Uterus (tissue), 2 donors: ENCODE measurements at regions not wholly inside any gene's neighbourhood (a gene's known extent, or its start where the extent isn't known, plus 50 kb on each side); places are given as distances from the start of the nearest gene placed in this dataset.

Experiments
- POLR2A ChIP-seq, 2 donors: fragments of 450-650 bp; IDR thresholded peaks; one replicate each; pipeline ENCODE4 v1.6.1; 2016; ENCODE audit warnings: antibody characterized with exemption in 2 of 2, mild to moderate bottlenecking in 1 of 2, moderate library complexity in 1 of 2
- TF ChIP-seq, protein P1 (sequence below), 4 experiments: fragments of 200-600 bp in 2 of 4; fragments of 450-650 bp in 2 of 4; sonication (generic) in 2 of 4; IDR thresholded peaks; one replicate each; pipeline ENCODE4 v1.5.1; 2016 to 2019; ENCODE audit warnings: antibody characterized with exemption in 4 of 4, mild to moderate bottlenecking in 2 of 4, moderate library complexity in 1 of 4

DNA sequence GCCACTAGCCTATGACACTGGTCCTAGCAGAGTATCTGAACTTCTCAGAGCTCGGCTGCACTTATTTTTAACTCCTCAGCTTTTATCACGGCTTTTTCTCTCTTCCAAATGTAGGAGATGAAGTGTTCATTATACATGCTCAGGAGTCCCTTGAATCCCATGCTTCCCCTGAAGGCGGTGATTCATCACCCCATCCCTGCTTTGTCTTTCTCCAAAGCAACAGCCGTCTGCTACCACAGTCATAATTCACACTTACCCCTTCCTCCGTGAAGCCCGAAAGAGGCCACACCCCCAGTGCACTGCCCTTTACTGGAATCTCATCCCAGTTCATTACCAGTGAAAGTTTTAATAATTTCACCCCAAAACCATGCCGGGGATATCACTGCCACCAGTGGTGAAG, 301.5 kb upstream of the SHH start:
- TF ChIP-seq POLR2A (IDR thresholded peaks at IDR 0.05), result no peak
- TF ChIP-seq, protein P1, sequence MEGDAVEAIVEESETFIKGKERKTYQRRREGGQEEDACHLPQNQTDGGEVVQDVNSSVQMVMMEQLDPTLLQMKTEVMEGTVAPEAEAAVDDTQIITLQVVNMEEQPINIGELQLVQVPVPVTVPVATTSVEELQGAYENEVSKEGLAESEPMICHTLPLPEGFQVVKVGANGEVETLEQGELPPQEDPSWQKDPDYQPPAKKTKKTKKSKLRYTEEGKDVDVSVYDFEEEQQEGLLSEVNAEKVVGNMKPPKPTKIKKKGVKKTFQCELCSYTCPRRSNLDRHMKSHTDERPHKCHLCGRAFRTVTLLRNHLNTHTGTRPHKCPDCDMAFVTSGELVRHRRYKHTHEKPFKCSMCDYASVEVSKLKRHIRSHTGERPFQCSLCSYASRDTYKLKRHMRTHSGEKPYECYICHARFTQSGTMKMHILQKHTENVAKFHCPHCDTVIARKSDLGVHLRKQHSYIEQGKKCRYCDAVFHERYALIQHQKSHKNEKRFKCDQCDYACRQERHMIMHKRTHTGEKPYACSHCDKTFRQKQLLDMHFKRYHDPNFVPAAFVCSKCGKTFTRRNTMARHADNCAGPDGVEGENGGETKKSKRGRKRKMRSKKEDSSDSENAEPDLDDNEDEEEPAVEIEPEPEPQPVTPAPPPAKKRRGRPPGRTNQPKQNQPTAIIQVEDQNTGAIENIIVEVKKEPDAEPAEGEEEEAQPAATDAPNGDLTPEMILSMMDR (IDR thresholded peaks at IDR 0.05), result no peak
